EL (cell line): ENCODE measurements at regions not wholly inside any gene's neighbourhood (a gene's known extent, or its start where the extent isn't known, plus 50 kb on each side); places are given as distances from the start of the nearest gene placed in this dataset.

Source experiments
- DNase-seq: peaks from one replicate; pipeline ENCODE4 v3.0.0-alpha.2; 2016

DNA sequence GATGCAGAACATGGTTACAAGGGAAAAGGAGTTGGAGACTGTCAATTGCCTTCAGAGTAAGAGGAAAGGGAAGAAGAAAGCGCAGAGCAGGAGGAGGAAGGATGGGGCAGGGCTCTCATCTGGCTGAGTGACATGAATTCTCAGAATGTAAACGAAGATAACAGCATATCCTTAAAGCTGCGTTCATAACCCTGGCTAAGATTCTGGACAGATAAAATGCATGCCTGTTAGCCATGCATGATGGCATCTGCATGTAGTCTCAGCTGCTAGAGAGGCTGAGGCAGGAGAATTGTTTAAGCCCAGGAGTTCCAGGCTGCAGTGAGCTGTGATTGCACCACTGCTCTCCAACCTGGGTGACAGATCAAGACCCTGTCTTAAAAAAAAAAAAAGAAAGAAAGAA is 493.5 kb upstream of the PRKX start:
- no peak for DNase-seq

DNA sequence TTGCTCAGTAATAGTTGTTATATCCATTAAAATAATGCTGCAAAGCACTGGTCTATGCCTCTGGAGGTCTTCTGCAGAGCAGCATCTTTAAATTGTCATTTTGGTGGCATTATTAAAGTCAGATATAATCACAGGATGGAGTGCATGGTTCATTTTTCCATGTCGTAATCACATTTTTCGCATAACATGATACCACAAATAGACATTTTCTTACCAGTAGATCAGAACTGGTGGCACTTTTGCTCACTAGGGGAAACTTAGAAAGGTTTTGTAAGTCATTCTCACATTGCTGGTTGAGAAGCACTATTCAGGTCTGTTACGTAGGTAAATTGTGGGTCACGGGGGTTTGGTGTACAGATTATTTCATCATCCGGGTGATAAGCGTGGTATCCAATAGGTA is 484.5 kb upstream of the PRKX start:
- no peak for DNase-seq

DNA sequence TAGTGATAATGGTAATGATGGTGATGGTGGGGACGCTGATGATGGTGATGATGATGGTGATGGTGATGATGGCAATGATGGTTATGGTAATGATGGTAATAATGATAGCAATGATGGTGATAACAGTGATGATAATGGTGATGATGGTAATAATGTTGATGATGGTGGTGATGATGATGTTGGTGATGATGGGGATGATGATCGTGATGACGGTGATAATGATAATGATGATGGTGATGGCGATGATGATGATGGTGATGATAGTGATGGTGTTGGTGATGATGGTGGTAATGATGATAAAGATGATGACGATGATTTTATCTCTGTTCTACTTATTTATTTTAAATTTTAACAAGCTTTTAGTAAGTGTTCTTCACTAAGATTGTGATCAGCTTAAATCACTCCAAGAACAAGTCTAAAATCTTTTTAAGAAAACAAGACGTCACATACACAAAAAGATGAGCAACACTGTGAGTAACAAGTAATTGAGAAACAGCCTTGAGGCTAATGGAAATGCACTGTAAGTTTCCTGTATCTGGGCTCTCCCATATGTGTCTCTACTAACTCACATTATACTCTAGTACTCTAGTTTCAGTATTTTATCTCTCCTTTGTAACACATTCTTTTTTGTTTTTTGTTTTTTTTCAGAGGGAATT is 480.2 kb upstream of the PRKX start:
- DNase-seq, result no peak

GRCh38 chrX:4186331-4186730 is 472.9 kb upstream of the PRKX start:
- no peak for DNase-seq

- no peak for DNase-seq
Measured at GRCh38 chrX:4185086-4185485, 471.6 kb upstream of the PRKX start.

- DNase-seq, result no peak
Measured at GRCh38 chrX:4182408-4182806, 469.0 kb upstream of the PRKX start.

DNA sequence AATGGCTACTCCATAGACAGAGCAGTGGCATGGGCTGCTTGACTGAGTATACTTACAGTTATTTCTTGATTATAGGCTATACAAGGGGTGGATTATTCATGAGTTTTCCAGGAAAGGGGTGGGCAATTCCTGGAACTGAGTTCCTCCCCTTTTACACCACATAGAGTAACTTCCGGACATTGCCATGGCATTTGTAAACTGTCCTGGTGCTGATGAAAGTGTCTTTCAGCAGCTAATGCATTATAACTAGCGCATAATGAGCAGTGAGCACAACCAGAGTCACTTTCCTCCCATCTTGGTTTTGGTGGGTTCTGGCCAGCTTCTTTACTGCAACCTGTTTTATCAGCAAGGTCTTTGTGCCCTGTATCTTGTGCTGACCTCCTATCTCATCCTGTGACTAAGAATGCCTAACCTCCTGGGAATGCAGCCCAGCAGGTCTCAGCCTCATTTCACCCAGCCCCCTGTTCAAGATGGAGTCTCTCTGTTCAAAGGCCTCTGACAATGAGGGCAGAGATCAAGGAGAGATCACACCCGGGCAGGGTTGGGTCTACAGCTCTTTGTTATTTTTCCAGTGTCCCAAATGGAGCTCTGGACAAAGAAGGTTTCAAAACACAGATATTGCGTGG is 468.4 kb upstream of the PRKX start:
- DNase-seq, result no peak

GRCh38 chrX:4179031-4179430 is 465.6 kb upstream of the PRKX start:
- DNase-seq, result no peak

DNA sequence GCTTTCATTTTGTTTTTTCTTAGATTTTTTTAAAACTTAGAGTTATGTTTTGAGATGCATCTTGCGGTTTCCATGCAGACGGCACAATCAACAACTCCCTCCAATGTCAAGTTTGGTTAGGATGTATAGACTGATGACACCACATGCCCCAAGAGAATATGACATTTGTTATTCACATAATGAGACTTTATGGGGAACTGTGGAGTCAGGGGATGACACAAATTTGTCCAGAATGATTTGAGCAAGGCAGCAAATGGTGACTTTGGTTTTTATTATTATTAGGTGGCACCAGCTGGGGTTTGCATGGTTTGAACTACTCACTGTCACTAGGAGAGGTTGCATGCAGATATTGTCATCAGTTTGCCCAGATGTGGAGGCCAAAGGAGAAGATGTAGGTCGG is 461.8 kb upstream of the PRKX start:
- DNase-seq, result no peak

DNA sequence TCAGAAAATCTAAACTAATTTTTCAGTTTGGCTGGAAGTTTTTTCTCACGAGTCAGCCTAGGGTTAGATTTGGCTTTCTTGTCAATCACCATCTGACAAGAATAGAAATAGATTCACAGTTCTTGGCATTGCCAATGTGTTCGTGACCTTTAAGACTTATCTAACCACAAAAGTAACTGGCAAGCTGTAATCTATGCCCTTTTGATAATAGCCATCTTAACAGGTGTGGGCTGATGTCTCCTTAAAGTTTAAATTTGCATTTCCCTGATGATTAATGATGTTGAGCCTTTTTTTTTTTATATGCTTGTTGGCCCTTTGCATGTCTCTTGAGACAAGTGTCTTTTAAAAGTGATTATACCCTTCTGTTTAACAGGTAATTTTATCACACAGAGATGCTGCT is 460.3 kb upstream of the PRKX start:
- DNase-seq, result no peak

DNA sequence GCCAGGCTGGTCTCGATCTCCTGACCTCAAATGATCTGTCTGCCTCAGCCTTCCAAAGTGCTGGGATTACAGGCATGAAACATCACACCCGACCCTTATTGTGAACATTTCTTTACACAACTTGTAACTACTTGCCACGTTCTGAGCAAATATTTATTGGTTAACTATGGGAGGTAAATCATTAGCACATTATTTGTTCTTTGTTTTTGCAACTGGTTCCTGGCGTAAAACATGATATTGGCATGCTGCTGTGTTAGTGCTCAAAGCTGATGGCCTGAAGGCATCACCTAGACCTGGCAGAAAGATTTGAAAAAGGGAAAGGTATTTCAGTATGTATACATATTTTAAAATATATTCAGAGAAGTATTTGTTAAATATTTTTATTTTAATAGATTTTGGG is 438.3 kb upstream of the PRKX start:
- no peak for DNase-seq

DNA sequence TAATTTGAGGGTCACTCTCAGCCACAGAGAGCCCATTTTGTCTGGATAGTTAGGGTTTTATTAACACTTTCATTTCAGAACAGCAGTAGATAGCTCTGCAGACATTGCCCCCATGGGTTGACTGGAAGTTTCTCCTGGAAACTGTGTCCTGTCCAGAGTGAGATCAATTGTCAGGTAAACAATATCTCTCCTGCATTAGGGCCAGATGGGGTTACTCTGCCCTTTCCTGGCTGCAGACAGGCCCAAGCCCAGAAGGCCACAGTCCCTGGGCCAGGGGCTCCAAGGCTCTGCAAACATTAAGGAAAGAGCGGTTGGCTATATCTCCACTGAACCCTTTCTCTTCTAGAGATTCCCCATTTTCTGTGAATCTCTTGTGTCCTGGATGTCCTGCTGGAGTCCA is 436.8 kb upstream of the PRKX start:
- no peak for DNase-seq

GRCh38 chrX:4129626-4130025 is 416.2 kb upstream of the PRKX start:
- no peak for DNase-seq

- no peak for DNase-seq
Measured at GRCh38 chrX:4118666-4119530, 405.4 kb upstream of the PRKX start.

GRCh38 chrX:4110964-4111363 is 397.5 kb upstream of the PRKX start:
- DNase-seq, result no peak

DNA sequence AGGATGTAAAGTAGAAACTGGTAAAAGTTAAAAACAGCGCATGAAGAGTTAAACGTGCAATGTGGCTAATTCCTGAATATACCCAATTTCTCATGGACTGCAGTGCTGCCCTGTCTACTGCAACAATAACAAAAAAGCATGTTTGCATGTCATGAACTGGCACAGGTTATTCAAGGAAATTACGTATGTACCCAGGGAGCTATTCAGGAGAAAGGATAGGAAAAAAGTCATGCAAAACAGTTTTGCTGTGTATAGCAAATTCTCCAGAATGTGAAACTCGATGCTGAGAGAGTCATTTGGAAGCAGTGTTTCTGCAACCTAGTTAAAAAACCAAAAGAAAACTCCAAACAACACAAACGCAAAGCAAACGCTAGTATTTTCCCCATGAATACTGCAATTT is 381.5 kb upstream of the PRKX start:
- no peak for DNase-seq

DNA sequence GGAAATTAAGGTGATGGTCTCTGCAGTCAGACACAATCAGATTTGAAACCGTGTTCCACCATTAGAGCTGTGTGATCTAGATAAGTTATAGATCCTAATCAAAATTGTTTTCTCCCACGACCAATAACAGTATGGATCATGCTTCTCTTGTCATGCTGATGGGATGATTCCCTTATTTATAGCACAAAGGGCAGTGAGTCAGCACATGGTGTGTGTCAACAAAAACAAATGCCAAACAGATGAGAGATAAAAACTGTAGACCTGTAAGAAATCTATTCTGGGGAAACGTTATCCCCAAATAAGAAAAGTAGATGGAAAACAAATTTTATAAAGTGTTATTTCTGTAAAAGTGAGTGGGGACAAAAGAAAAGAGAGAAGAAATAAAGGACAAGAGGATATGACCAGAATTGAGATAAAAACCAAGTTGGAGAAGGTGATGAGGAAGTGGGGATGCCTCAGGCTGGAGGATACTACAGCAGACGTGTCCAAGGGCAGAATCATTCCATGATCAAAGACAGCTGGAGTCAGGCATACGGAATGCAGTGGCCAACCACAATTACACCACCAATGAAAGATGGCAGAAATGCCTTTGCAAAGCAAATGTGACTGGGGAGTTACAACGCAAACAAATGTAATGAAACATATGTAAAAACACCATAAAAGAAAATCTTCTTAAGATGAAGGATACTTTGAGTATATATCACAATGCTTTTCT is 377.8 kb upstream of the PRKX start:
- DNase-seq, result no peak

DNA sequence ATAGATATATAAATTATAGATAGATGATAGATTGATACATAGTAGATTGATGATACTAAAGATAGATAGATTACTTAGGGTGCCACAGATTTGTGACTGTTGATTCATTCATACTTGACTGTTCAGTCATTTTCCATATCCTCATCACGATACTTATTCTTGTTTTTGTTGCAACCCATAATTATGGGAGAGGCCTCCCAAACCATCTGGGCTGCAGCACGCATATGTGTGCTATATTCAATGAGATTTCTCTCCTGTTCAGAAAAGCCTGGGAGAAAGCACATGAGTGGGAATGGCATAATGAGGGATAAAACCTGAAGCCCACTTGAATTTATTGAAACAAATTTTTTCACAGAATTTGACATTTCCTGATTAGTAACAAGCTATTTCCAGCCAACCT is 346.4 kb upstream of the PRKX start:
- DNase-seq, result no peak

DNA sequence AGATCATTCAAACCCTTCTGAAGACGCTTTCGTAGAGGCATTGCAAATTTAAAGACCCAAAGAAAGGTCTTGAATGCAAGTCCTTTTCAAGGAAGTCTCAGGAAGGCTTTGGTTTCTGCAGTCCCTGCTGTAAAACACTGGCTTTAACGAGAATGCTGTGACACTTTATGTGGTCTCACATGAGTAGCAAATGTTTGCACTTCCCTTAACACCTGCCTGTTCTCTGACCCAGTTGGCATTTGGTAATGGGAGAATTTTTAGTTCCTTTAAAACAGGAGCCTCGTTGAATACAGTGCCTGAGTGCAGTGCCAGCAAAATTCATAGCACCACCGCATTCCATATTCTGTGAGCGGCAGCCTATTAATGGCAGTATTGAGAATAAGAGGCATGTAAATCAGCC is 330.5 kb upstream of the PRKX start:
- DNase-seq, result no peak

- DNase-seq, result no peak
Measured at GRCh38 chrX:4035874-4036273, 322.4 kb upstream of the PRKX start.

DNA sequence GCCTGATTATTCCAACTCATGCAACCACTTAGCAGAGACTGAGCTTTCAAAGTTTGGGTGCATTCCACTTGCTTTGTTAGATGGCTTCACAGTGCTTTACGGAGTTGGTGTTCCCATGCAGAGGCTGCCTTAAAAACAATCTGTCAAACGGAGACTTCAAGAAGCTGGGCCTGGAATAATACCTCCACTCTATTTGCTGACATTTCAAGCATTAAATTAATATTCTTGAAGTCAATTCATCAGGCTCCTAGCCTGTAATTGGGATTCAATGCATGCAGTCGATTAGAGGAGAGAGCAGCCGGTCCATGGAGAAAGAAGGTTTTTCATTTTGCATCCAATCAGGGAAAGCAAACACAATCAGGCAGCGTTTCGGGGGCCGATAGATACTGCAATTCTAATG is 314.7 kb upstream of the PRKX start:
- DNase-seq, result no peak

DNA sequence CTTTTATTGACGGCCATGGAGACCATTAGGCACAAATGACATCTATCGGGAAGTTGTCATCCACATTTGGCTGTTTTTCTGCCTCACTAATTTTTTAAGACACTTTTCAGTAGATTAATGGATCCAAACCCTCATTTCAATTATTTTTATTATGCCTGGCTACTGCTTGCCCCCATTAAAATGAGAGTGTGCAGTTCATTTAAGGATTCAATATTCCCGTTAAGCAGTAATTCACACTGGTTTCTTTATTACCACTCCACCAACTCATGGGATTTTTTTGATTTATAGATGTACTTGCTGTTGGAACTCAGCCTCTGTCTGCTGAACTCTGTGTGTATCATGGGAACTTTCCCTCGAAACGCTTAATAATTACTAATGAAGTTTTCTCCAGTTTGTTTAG is 291.8 kb upstream of the PRKX start:
- no peak for DNase-seq

- no peak for DNase-seq
Measured at GRCh38 chrX:4004822-4005221, 291.4 kb upstream of the PRKX start.

GRCh38 chrX:3994315-3994714 is 280.9 kb upstream of the PRKX start:
- DNase-seq, result no peak
